HG03108 (cell line): ENCODE measurements at regions not wholly inside any gene's neighbourhood (a gene's known extent, or its start where the extent isn't known, plus 50 kb on each side); places are given as distances from the start of the nearest gene placed in this dataset.

ENCODE experiments used
- ATAC-seq: cut with Tn5 transposase; IDR thresholded peaks from one replicate; pipeline ENCODE4 v1.9.1; 2021; ENCODE audit warnings: moderate library complexity; ENCODE audit not compliant: unreplicated experiment

- no peak for ATAC-seq
Observed at GRCh38 chr5:14090755-14091154, 52.4 kb upstream of the TRIO start.

DNA sequence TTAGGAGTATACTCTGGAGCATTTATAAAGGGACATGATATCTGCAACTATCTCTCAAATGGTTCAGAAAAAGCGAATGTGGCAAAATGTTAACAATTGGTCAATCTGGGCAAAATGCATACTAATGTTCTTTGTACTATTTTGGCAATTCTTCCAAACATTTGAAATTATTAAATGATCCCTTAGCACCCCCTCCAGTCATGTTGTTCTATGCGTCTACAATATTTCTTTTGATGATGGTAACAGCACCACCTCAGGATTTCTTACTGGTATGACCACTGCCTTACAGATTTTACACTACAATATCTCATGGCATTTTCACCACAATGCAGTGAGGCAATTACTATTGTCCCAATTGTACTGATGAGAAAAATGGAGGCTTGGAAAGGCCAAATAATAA is 52.9 kb upstream of the TRIO start:
- ATAC-seq = no peak

DNA sequence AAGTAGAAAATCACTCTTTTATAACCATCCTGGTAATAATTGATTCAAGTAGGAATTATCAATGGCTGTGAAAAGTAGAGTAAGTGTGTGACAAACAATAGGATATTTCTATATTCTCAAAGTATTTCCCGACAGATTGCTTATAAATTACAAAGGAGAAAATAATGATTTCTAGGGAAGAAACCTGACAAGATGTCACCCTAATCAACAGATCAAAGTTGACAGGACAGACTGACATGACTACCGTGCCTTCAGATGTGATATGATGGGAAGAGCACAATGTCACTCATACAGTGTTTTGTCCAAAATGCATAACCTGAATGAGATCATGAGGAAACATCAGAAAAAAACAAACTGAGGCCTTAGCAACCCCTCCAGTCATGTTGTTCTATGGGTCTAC is 53.9 kb upstream of the TRIO start:
- ATAC-seq = no peak

DNA sequence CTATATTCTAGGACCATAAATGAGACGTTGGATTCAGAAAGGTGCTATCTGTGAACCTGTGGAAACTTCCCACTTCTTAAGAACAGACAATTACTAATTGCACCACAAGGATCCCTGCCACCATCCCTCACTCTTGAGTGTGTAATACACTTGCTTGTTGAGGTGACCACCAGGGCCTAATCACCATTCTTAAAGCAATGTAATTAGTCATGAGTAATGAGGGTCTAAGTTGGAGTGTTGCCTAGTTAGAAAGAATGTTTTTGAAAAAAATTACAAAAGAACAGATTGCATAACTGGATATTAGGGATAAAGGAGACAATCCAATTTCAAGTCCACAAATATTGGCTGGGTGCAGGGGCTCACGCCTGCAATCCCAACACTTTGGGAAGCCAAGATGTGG is 56.9 kb upstream of the TRIO start:
- no peak for ATAC-seq

DNA sequence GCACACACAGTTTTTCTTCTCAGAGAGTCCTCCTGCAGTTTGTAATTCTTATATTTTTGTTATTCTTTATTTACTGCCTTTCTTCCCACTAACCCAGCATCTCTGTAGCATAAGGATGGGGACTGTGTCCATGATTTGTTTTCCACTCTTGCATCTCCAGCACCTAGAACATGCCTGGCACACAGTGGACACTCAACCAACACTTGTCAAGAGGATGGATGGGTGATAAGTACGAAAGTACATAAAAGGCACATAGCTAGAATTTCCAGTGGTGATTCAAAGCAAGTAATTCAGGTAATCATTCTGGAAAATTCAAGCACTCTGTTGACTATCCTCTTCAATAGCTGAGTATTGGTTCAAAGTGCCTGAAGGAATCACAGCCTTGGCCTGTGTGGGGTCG is 60.2 kb upstream of the TRIO start:
- ATAC-seq = no peak

GRCh38 chr5:14082523-14082922 is 60.6 kb upstream of the TRIO start:
- no peak for ATAC-seq

DNA sequence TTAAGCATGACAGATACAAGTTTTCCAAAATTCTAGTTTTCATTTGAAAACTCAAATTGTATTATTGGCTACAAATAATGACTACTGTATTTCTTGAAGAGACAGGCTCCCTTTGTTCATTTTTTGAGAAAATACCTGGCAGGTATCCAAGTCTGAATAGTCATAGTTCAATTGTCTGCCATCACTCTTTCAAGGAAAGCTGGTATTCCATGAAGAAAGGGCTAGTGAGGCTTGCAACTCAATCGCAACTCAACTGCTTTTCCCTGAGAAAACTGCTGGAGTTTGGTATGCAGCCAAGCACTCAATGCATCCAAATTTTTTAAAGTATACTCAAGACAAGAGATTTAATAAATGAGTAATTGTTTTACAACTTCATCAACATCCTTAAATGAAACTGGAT is 61.4 kb upstream of the TRIO start:
- ATAC-seq = no peak

DNA sequence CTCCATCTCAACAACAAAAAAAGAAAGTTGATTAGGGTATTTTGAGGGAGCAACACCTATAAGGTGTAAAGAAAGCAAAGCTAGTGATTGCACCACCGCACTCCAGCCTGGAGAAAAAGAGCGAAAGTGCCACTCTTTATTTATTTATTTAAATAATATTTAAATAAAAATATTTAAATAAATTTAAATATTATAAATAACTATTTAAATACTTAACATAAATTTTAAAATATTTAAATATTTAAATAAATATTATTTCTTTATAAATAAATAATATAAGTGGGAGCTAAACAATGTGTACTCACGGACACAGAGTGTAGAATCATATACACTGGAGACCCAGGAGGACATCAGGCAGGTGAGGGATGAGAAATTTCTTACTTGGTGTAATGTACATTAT is 64.4 kb upstream of the TRIO start:
- no peak for ATAC-seq

- no peak for ATAC-seq
Observed at GRCh38 chr5:14077501-14077900, 65.6 kb upstream of the TRIO start.

DNA sequence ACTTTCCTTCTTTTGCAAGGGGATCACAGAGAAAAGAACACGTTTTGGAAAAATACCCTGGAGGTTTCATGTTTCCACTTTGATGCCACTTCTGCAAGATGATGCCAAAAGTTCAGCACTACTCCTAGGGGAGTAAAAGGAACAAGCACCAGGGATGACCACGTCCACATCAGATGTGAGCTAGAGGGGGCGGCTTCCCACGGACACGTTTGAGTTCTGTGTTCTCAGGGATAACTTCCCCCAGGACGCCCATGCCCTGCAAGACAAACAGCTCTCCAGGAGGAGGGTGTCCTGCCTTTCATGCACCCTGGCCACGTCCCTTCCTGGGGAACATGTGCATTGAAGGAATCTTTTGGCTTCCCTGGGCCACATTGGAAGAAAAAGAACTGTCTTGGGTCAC is 66.6 kb upstream of the TRIO start:
- ATAC-seq = no peak

GRCh38 chr5:14075937-14076336 is 67.2 kb upstream of the TRIO start:
- ATAC-seq = no peak

DNA sequence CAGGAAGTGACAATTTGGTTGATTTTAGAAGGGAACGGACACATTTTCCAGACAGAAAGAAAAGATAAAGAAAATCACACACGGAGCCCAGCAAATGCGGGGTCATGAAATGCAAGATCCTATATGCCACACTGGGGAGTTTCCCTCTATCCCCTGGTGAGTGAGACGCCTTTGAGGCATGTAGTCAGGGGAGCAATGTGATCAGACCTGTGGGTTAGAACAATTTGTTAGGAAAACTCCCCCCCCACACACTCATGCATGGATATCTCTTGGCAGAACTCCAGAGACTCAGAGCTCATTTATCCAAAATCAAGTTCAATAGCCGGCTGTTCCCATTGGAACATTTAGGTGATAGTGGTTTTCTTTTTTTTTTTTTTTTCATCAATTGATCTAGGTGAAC is 71.7 kb upstream of the TRIO start:
- ATAC-seq = no peak

DNA sequence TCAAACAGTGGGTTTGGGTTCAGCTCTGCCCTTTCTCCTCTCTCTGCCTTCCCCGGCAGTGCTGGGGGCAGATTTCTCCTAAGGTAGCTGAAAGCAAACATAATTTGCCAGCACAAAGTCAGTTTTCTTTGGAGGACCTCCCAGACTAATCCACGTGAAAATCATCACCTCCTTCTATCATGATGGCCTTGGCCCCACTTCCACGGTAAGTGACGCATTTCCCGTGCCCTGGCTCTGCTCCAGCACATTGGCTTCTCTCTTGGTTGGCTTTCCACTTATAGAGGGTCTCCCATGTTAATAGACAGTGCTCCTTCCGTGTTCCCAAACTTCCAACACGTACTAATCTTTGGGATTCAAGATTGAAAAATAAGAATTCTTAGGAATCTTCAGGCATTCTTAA is 74.1 kb upstream of the TRIO start:
- no peak for ATAC-seq

DNA sequence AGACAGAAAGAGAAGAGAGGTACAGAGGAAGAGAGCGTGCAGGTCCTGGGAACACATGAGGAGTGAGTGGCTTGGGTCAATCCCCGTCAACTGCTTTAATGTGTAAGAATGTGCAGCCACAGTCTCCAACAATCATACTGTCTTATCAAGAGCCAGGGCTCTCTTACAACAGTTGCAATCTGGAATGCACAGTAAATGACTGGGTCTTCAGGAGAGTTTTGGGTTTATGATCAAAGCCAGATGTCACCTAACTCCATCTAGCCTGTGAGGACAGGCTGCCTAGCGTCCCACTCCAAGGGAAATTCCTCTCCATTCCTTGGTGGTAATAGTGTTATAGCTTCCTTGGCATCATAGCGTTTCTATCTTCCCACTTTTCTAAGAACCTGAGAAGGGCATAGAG is 75.0 kb upstream of the TRIO start:
- ATAC-seq = no peak

DNA sequence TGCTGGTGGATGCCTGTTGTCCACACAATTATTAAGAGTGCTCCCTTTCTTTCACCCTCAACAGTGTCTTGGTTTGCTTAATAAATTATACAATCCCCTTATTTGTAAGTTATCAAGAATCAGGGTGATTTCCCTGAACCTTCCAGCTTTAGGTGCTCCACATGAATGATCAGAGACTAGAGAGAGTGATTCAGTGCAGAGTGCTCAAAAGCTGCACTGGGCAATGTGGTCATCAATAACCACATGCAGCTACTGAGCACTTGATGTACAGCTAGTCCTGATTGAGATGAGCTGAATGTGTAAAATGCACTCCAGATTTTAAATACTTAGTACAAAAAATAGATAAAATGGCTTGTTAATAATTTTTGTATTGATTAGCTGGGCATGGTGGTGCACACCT is 76.8 kb upstream of the TRIO start:
- ATAC-seq = no peak

DNA sequence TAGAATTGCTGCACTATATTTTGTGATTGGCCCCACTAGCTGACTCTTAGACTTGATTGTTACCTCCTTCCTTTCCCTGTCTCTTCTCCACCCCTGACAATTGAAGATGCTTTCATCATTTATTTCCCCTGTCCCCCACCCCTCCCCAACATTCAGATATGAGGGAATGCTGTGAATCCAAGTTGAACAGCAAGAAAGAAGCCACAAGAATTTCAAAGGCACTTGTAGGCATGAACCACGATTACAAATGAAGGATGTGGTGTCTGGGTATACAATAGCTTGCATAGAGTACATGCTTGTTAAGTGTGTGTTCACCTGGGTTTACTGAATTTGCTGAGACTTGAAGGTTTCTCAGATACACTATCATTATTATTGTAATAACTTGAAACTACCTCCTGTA is 78.3 kb upstream of the TRIO start:
- ATAC-seq = no peak

GRCh38 chr5:14063691-14064090 is 79.5 kb upstream of the TRIO start:
- ATAC-seq = no peak

GRCh38 chr5:14063138-14063537 is 80.0 kb upstream of the TRIO start:
- ATAC-seq = no peak

DNA sequence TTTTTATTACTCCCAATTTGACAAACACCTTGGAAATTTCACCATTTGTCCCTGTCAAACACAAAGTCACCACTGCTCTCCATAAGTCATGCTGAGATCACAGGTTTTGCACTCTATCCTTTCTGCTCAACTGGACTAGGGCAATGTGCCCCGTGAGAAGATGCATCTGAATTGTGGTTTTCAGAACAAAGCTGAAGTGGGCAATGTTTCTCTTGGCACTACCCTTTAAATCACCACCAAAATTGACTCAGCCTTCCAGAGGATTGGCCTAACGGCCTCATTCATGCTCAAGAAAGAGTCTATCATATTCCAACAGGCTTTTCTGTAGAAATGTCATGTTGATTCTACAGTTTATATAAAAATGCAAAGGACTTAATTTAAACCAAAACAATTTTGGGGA is 81.0 kb upstream of the TRIO start:
- no peak for ATAC-seq

DNA sequence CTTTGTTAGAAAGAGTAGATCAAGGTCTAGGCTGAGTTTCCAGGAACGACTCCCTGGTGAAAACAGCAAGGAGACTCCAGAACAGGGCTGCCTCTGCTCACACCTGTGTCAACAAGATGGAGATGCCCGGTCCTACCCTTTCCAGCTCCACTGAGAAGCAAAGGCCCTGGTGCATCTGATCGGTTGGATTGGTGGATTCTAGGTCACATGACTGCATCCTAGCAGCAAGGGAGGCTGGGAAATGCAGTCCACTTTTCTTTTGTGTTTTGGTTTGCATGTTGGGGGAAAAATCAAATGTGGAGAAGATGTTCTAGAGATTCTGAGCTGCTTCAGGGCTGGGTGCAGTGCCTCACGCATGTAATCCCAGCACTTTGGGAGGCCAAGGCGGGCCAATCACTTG is 82.0 kb upstream of the TRIO start:
- no peak for ATAC-seq

GRCh38 chr5:14060218-14060617 is 82.9 kb upstream of the TRIO start:
- ATAC-seq = no peak

DNA sequence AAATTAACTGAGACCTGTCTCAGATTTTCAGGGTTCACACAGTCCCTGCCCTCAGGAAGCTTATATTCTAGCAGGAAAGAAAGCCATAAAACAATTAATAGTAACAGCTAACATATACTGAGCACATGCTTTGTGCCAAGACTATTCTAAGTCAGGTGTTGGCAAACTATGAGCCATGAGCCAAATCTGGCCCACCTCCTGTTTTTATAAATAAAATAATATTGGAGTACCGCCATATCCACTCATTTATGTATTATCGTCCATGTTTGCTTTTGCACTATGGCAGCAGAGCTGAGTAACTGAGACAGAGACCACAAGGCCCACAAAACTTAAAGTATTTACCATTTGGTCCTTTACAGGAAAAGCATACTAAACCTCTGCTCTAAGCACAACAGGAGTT is 83.3 kb upstream of the TRIO start:
- ATAC-seq = no peak

- no peak for ATAC-seq
Observed at GRCh38 chr5:14057289-14057688, 85.9 kb upstream of the TRIO start.

- ATAC-seq = no peak
Observed at GRCh38 chr5:14056039-14056438, 87.1 kb upstream of the TRIO start.
